K562 (cell line): ENCODE measurements at regions not wholly inside any gene's neighbourhood (a gene's known extent, or its start where the extent isn't known, plus 50 kb on each side); places are given as distances from the start of the nearest gene placed in this dataset.

Experiments used
- MYNN ChIP-seq, 2 experiments: sonication (generic); formaldehyde crosslinking in 1 of 2; IDR thresholded peaks; 2 replicates each; pipeline versions ENCODE4 v1.5.0 to v1.6.1; 2016 to 2020; ENCODE audit warnings: antibody characterized with exemption in 1 of 2, missing genetic modification reagents in 1 of 2
- ZBTB33 ChIP-seq: sonication (generic); formaldehyde crosslinking; IDR thresholded peaks from 2 replicates; pipeline ENCODE4 v1.8.1; 2023; ENCODE audit warnings: mild to moderate bottlenecking, missing genetic modification reagents

- TF ChIP-seq MYNN (IDR thresholded peaks at IDR 0.05) (no peak), MYNN (CRISPR knock-in tag; IDR thresholded peaks at IDR 0.05) (no peak), ZBTB33 (CRISPR knock-in tag) (no peak)
Measured at GRCh38 chr5:158324236-158324635, 465.3 kb upstream of the CLINT1 start.
